Hematopoietic multipotent progenitor cell treated with erythropoietin and hydrocortisone succinate and interleukin-3 and kit ligand, for 8 days (in vitro differentiated cells): ENCODE measurements at regions not wholly inside any gene's neighbourhood (a gene's known extent, or its start where the extent isn't known, plus 50 kb on each side); places are given as distances from the start of the nearest gene placed in this dataset.

ENCODE experiments used
- DNase-seq: peaks from one replicate; pipeline ENCODE4 v3.0.0-alpha.2; 2015

- no peak for DNase-seq
These were observed 92.8 kb upstream of the TAC1 start for GRCh38 chr7:97639036-97639435.

- DNase-seq = no peak
These were observed 72.4 kb upstream of the TAC1 start for GRCh38 chr7:97659363-97660045.

DNA sequence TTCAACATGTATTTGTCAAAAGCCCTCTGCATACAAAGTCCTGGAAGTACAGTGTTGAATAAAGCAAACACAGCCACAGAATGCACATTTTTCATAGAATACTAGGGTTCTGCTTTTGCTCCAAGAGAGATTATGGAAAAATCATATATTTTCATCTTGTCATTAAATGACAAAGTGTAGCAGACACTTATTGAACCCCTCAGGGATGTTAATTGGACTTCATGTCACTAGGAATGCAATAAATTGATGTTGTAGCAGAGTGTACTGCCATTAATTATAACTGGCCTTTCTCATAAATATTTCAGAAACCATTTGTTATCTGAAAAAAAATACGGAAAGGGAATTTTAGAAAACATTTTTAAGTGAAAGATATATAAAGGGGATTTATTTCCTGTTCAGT is 64.5 kb upstream of the TAC1 start:
- DNase-seq = no peak

GRCh38 chr7:97671571-97671970 is 60.3 kb upstream of the TAC1 start:
- DNase-seq = no peak

- DNase-seq = no peak
These were observed 51.3 kb upstream of the TAC1 start for GRCh38 chr7:97680622-97681021.
